Endometrium (tissue), 2 donors: ENCODE measurements at regions not wholly inside any gene's neighbourhood (a gene's known extent, or its start where the extent isn't known, plus 50 kb on each side); places are given as distances from the start of the nearest gene placed in this dataset.

ENCODE experiments used
- FAIRE-seq: peaks from 2 replicates; lab custom pipeline; 2012; peaks lifted over from hg19 to GRCh38; lab: Jason Lieb, UNC
- donor health status: control.
- donor health status: control.

DNA sequence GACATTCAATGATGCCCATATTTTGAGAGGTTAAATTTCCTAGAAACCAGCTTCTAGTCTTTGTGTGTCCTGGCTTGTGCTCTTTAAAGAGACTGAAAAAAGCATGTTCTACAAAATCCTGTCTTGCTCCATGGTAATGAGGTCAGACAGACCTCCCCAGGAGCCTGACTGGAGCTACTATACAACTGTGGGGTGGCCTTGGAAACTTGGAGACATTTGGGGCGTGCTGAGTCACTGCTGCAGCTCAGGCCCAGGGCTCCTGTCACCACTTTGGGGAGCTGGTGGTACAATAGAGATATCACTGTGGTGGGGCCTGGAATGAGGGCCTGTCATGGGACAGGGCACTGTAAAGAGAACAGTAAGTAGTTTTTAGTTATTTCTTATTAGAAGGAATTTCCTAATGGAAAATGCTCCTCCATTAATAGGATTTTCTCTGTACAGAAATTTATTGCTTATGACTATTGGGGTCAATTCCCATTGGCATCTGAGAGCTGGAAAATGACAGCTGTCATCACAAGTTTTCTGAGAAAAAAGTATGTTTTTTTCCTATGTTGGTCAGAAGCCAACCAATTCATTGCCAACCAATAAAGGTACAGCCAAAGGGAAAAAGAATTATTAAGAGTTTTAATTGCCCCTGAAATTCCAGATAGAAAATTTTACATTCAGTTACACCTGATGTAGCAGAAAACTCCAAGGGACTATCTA lies 207.4 kb upstream of the JADE1 start:
- FAIRE-seq, result no peak

DNA sequence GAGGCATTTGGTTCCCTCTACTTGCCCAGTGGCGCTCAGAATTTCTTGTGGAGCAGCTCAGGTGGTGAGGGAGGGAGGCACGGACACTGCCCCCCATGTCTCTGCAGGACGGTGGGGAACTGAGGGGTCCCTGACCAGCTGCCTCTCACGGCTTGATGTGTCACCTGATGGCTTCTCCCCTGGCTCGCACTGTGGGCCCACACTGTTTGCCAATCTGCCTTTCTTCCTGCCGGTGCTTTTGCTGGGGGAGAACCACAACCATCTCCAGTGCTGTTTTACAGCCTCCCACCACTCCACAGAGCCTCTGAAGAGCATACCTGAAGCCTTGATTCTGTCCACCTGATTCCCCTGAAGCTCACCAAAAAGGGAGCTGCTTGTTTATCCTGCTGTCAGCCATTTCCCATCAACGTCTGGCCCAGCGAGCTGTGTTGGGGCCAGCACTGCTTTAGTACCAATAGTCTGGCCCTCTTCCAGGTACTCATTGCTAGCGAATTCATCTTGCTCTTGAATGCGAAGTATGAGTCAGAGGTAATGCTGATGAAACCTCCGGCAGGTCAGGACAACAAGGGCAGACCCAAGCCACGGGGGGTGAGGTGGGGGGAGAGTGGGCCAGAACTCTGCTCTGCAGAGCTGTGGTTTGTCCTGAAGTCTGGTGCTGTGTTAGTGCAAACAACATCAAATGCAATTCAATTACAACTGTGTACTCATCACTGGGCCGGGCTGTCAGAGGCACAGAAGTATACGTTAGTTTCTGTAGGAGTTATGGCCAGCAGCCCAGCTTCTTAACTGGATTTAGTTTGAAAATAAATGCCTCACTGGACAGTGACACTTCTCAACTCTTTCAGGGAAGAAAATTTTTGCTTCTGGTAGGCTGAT lies 208.3 kb upstream of the JADE1 start:
- FAIRE-seq, result no peak

DNA sequence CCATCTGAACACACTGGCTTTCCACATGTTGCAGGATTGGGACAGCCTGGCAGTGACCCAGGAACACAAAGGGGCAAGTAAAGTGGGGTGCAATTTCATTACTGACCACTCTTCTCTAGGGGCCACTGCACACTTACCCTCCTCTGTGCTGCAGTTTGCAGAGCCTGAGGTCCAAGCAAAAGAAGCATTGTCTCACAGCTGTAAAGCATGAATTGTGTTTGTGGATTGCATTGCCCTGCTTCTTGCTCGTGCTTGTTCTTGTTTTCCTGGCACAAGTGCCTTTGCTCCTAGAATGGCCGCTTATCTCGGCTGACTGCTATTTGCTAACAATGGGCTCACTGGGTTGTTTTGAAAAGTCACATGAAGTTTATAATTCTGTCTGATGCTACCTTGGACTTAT lies 209.1 kb upstream of the JADE1 start:
- no peak for FAIRE-seq

DNA sequence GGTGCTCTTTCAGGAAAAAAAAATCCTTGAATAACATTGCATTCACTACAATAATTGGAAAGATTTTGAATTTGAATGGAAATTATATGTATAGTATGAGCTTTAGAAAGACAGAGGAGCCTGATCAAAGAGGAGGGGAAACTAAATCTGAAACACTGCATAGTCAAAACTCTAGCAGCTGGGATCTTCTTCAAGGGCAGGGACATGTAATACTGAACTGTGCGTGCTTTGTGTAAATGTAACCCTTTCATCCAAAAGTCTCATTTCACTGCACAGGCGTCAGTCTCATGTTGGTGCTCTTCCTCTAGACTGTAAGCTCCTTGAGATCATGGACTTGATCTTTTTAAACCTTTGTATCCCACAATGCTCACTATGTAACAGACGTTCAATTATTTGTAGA lies 212.0 kb upstream of the JADE1 start:
- FAIRE-seq, result no peak

DNA sequence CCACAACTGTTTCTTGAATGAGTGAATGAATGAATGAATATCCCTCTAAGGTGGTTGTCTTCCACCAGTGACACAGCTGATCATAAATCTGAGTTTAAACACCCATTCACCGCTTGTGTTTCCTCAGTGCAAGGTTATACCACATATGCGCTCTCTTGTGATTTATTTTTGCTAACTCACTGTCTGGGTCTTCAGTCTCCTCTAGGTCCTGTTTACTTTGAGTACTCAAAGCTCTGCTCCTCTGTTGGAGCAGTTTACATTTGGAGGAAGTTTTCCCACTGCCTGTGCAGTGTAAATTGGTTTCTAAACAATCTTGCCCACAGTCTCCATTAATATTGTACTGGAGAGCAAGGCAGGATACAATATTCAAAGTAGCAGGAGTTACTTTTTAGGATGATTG lies 212.6 kb upstream of the JADE1 start:
- no peak for FAIRE-seq

DNA sequence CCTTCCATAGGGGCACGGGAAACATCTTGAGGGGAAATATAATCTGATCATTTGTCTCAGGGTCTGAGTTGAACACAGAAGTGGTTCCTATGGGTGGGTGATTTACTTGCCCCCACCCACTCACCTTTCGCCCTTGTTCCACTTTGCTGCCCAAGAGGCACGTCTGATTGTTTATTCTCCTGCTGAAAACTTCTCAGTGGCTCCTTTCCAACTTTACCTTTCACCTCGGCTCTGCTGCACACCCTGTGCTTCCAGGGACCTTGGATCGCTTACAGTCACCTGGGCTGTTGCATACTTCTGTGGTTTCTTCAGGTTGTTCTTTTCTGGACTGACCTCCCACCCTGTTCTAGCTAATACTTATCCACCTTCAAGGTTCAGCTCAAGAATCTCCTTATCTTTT lies 213.4 kb upstream of the JADE1 start:
- FAIRE-seq, result no peak

DNA sequence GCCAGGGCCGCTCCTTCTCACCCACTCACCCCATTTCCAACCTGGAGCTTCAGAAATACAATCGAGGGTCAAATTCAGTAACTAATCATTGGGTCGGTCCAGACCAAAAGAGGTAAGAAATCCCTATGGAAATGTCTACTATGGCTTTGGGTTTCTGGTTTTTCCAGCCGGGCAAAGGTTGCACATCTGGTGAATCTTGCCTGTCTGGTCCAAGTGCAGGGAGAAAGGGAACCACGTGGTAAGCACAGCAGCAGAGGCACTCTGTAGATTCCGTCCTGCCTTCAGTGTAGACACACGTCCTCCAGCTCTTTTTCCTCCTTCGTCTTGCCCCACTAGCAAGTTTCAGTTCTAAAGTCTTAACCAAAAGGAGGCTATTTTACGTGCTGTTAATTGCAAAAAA lies 218.0 kb upstream of the JADE1 start:
- no peak for FAIRE-seq

DNA sequence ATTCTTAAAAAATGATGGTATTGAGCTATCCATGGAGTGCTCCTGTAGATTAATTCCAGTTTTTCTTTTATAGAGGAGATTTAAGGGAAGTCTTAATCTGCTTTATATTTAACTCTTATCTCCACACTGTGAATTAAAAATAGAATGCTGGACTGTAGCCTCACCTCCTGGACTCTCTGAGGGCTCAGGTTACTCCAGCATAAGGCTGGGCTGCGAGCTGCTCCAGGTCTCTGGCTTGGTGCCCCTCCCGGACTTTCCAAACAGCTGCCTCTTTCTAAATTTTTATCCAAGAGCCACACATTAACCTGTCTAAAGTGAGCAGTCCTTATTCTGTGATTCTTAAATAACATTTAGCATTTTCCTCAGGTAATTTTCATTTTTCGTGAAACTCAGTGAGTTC lies 218.7 kb upstream of the JADE1 start:
- no peak for FAIRE-seq

DNA sequence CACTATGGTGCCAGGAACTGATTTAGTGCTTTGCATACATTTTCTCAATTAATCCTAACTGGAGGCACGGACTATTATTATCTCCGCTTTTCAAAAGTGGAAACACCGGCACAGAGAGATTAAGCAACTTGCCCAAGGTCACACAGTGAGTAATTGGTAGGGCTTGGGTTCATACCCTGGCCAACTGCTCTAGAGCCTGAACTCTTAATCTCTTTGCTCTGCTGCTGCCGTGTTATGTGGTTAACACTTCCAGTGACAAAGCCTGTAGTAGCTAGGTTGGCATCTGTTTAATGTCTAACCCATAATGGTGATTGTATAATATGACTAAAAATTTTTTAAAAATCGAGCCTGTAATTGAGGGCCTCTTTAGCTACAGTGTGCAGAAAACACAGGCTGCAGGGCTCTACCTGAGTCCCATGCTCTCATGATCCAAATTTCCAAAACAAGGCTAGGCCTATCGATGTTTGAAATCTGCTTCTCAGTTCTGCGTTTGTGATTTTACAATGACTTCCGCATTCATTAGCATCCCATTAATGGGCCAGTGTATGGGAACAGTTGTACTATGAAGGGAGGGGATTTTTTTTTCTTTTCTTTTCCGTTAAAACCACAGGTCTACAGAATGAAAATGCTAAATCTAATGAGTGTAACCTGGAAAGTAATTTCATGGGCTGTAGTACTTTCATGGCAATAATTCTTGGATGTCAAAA lies 219.3 kb upstream of the JADE1 start:
- no peak for FAIRE-seq

DNA sequence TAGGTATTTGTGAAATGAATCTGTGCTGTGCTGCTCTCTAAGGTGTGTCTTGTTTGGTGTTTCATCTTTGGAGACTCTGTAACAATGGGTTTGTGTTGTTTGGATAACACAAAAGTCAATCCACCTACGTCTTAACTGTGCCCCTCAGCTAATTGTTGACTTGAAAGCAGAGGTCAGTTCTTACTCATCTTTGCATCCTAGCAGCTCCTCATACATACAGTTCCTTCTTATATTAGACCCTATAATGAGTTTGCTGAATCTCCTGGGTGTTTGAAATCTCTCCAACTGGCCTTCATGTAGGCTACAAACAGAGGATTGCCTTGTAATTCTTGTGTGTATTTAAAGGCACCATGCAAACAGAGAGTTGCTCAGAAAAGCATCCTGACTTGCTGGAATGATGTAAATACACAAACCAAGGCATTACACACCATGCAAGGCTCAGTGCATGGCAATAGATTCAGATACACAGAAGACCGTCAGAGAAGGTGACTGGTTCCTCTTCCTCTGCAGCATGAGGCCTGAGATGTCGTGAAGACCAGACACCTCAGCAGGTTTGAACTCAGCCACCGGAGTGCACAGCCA lies 220.0 kb upstream of the JADE1 start:
- no peak for FAIRE-seq

DNA sequence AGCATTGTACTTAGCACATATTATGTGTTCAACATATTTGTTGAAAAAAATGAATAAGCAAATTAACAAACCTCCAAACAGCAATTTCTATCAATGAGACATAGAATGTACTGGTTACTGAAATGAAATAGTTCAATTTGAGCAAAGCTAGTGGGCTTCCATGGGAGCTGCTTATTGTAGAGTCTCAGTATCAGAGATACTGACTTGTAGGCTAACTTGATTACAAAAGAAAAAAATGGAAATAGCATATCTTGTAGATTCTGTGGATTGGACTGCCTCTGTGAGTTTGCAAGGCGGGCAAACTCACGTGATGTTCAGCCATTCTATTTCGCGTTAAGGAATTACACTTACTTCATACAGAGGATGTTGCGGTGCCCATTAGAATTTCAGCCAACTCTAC lies 222.1 kb upstream of the JADE1 start:
- no peak for FAIRE-seq

DNA sequence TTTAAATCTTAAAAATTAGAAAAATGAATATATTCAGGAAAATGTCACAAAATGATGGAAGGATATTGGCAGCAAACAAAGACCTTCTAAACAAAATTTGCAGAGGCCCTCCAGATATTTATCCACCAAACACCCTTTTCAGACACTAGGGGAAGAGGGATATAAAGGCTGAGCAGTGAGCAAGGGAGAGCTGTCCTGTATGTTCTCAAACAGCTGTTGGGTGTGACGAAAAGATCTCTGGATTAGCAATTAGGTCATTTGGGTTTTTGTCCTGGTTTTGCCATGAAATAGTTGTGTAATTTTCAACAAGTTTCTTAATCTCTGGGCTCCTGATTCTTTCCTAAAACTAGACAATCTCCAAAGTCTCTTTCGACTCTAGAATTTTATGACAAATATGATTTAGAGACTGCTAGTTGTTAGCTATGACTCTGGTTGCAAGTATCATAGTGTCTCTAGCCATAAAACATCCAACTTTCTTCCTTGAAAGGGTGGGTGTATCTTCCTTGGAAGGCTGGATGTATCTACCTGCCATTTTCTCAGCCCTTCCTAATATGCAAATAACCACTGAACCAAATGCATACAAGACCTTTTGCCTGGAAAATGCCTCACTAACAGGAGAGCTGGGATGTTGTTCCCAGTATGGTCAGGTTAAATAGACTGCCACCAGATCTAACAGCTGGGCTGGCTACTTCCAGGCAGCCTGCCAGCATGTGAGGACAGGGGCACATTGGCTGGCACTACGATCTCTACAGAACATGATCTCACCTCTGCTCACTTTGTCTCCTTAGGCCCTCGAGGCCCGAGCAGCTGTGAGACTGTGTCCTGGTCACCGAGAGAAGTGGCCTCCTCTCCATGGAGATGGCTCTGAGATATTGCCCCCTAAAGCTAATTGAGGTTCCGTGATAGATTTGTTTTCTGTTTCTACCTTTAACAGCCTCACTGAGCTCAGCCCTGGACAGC lies 225.5 kb upstream of the JADE1 start:
- FAIRE-seq, result no peak

DNA sequence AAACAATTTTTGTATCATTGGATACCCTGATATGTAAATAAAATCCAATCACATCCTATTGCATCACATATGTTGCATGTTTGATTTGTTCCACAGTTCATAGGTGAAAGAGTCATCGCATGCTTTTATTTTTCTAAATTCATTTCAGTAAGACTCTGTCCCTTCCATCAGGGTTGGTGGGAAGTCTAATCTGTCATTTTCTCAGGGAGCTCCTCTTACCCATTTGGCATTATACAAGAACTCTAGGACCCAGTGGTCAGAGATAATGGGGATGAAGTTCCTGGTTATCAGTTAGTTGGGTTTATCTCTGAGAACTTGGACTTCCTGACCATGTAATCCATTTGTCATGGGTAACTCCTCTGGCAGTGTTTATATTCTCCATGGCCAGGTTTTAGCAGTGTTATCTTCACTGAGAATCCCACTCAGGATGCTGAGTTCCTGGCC lies 227.1 kb upstream of the JADE1 start:
- FAIRE-seq, result no peak

DNA sequence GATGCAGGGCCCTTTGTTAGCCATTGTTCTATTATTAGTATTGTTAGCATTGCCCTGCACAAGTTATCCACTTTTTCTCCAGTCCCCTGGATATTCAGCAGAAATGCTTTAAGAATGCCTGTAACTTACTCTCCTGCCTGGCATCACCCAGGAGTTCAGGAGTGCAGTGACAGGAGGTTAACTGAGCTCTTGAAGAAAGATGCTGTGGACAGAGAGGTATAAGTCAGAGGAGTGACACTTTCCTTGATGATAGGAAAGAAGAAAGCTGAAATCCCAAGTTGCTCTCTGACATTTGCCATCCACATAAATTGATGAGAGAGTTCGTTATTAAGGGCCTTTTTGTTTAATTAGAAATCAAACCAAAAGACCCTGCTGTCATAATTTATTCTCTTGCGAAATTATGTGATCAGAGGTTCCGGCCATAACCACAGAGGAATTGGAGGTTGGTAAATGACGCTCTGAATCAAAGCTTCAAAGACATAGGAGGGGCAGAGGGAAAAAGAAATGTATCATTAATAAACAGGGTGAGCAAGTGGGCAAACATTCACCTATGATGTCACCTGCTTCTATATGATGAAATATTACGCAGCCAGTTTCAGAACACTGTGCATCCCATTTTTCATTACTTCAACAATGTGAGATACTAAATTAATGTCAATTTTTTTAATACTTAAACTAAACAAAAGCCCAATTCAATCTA lies 230.2 kb upstream of the JADE1 start:
- no peak for FAIRE-seq

DNA sequence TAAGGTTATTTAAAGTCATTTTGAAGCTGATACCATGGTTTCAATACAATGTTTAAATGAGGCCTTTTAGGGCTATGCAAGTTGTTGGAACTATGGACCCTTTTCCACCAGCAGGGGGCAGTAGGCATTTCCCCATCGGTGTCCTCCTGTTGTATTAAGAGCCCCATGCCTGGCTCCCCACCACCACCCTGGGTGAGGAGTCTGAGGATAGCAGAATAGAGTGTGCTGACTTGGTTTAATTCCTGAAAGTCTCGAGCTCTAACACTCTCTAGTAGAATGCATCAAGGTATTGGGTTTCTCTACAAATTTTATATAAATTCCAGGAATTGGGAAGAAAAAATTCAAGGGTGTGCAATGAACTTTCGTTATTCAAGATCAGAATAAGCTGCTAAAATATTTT lies 234.8 kb upstream of the JADE1 start:
- no peak for FAIRE-seq

DNA sequence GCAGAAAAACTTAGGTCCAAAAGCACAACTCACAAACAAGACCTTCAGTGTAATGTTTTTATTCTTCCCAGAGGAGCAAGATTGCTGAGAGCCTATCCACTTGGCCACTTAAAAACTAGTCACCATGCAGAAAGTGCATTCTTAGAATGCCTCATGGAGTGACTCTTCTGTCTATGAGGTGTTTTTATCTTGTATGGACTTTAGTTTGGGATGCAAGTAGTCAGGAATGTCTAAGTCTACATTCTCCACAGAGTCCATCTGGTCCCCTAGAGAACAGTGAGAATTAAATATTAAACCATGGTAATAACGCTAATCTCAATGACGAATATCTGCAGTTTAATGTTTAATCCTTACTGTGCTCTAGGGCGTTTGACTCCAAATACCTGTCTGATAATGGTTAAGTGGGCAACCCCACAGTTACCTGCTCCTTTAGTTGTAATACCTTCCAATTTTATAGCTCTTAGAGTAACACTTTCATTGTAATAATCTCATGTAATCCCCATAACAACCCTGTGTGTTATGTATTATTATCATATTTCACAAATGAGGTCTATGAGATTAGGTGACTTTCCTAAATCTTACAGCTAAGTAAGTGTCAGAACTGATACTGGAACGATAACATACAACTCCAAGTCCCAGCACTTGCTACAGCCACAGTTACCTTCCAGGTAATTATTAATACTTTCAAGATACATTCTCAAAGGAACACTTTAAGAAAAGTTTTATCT lies 235.6 kb upstream of the JADE1 start:
- no peak for FAIRE-seq

DNA sequence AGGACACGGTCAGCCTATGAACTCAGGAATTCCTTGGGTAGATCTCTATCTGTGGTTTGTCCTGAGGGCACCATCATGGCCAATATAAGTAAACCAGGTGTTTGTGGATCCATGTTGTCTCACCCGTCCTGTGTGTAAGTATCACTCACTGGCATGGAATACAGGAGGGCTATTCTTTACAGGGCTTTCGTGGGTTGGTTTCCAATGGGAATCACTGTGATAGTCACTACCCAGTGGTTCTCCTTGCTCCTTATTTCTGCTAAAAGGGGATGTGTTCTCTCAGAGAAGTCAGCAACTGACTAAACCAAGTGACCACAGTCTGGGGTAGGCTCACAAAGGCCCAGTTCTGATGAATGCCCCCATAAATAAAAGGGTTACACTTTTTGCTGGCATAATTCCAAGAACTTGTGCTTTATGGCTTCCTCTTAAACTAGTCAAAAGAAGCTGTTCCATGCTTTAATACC lies 236.7 kb upstream of the JADE1 start:
- no peak for FAIRE-seq

DNA sequence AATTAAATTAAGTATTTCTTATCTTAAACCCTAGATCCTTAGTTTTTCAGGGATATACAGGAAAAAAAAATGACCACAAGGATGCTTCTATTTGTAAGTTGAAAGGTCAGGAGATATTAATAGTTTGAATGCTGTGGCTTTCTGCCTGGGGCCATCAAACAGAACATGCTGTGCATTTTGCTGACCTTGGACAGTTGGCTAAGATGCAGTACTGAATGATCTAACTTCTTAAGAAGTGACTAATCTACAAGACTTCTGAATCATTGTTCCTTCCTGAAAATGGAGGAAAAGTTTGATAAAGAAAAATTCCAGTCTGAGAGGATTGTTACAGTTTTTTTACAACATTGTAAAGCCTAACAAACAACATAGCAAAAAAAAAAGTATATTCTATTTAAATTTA lies 237.8 kb upstream of the JADE1 start:
- peak; percentile 46 for FAIRE-seq

DNA sequence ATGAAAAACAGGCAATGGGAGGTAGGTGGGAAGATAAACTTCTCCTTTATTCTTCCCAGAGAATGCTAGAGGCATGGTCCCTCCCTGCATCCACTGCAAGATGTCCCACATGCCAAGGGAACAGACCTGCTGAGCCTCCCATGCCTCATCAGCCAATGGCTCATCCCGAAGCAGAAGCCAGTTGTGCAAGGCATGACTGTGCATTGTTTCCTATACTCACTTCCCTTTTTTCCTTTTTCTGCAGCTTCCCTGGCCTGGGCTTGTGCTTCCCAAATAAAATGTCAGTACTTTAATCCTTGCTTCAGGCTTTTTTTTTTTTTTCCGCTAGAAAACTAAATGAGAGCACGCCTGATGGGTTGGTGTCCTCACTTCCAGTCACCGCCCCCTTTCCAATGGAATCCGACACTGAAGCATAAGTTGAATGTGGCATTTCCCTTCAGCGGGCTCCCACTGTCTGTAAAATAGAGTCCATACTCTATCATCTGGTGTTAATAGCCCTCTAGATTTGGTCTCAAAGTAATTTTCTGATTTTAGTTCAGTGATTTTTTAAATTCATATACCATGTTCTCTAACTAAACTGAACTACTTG lies 239.0 kb upstream of the JADE1 start:
- no peak for FAIRE-seq

DNA sequence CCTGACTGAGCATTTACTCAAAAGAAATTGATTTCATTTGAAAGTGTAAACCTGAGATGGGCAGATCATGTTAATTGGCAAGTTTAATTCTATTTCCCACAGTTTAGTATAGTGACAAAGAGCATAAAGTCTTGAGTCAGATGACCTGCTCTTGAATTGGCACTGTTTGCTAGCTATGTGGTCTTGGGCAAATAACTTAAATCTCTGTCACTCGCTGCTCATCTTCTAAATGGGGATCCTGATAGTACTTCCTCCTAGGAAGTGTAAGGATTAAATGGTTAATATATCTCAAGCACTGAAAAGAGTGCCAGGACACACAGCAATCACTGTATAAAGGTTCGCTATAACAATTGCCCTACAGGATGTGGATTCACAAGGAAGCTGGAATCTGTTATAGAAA lies 242.8 kb upstream of the JADE1 start:
- FAIRE-seq, result no peak
